GM08714 (cell line): ENCODE measurements at regions not wholly inside any gene's neighbourhood (a gene's known extent, or its start where the extent isn't known, plus 50 kb on each side); places are given as distances from the start of the nearest gene placed in this dataset.

Experiments
- H3K4me3 ChIP-seq: fragments of 200-500 bp; sonication (Bioruptor generic); 2 replicates; pipeline ENCODE4 v1.5.1; 2014; ENCODE audit warnings: mild to moderate bottlenecking, low read length, inconsistent platforms
- ZNF274 ChIP-seq: IDR thresholded peaks from 2 replicates; pipeline ENCODE4 v1.6.1; 2012; ENCODE audit warnings: mild to moderate bottlenecking, low read depth, low read length

GRCh38 chr5:71946343-71947030 is 160.8 kb upstream of the MAP1B start:
- no peak overlapping the region for H3K4me3 ChIP-seq
- no peak for TF ChIP-seq ZNF274

GRCh38 chr5:71948206-71948605 is 159.1 kb upstream of the MAP1B start:
- TF ChIP-seq ZNF274, result no peak
- no peak overlapping the region for H3K4me3 ChIP-seq

- TF ChIP-seq ZNF274, result no peak
- no peak overlapping the region for H3K4me3 ChIP-seq
These were observed 157.5 kb upstream of the MAP1B start for GRCh38 chr5:71949772-71950171.

- no peak for TF ChIP-seq ZNF274
- no peak overlapping the region for H3K4me3 ChIP-seq
These were observed 153.4 kb upstream of the MAP1B start for GRCh38 chr5:71953866-71954265.

- no peak for TF ChIP-seq ZNF274
- H3K4me3 ChIP-seq, result no peak overlapping the region
These were observed 152.9 kb upstream of the MAP1B start for GRCh38 chr5:71954329-71954728.

DNA sequence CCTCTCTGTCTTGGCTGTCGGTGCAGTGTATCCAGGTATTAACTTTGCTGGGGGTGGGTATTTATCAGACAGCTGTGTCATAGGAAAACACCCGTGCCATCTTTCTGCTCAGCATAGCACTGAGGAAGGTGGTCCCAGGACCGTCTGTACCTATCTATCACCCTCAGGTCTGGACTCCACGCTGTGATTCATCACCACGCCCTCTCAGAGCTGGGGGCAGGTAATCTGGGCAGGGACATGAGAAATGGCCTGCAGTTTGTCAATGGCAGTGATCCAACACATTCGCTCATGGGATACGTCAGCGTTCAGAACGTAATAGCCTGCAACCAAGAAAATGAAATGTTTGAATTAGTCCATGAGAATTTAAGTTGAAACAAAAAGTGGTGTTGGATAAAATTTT is 151.6 kb upstream of the MAP1B start:
- TF ChIP-seq ZNF274, result no peak
- no peak overlapping the region for H3K4me3 ChIP-seq

DNA sequence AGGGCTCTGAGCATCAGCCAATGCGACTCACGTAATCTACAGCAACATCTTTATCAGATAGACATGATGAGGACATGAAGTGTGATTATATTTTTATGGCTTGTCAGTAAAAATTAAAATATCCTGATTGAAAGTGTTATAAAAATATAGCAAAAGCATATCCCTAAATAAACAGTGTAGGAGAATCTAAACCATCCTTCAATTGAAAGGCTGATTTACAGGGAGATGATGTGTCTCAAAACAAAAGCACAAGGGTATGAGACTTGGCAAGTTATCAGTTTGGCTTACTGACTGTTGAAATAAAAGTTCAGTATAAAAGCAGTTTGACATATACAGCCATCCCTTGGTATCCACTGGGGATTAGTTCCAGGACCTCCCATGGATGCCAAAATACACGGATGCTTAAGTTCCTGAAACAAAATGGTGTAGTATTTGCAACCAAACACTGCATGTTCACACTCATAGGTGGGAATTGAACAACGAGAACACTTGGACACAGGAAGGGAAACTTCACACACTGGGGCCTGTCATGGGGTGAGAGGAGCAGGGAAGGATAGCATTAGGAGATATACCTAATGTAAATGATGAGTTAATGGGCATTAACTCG is 149.9 kb upstream of the MAP1B start:
- H3K4me3 ChIP-seq, result no peak overlapping the region
- TF ChIP-seq ZNF274, result no peak

DNA sequence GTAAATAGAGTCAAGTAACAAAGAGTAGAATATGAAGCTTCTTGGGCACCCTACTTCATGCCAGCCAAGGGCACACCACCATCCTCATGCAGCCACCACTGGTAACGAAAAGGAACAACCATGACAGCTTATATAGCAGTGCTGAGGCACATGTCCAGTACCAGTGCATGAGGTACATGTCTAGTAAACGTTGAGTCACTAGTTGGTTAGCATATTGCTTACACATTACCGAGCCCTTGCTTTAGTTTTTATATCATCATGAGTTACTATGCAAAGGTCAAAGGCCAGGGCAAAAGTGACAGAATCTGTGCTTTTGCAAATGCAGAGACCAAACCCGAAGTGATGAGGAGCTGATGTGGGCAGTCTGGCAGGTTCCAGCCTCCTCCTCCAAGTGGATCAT is 147.1 kb upstream of the MAP1B start:
- H3K4me3 ChIP-seq, result no peak overlapping the region
- TF ChIP-seq ZNF274, result no peak

DNA sequence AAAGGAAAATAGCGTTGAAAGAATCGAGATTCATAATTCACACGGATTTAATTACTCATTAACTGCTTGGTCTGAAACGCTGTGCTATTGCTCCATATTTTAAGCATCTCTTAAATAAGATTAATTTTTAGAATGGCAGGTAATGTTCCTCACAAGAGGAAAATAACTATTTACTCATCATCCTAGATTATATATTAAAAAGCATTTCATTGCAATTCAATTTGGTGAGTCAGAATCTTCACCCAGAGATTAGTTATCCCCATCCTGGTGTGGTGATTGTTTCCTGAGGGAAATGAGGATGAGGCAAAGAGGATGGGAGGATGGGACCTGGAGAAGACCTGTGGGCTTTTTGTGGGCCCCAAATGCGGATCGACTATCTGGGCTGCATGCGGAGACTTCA is 145.5 kb upstream of the MAP1B start:
- H3K4me3 ChIP-seq, result no peak overlapping the region
- TF ChIP-seq ZNF274, result no peak

GRCh38 chr5:71969460-71969859 is 137.8 kb upstream of the MAP1B start:
- no peak for TF ChIP-seq ZNF274

DNA sequence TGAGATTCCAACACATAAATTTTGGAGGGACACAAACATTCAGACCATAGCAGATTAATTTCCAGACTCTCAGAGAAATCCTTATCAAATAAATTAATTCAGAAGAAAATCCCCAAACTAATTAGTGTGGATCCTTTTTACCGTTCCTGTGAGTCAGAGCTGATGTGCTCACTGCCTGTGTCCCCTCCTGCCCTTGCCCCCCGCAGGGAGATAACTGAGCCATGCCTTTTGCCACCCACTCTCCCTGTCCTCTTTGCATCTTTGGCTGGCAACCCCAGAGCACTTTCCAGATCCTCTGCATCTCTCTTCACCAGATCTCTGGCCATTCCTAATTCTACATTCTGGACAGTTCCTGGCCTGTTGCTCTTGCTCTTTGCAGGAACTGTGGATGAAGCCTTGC is 135.4 kb upstream of the MAP1B start:
- TF ChIP-seq ZNF274, result no peak
- no peak overlapping the region for H3K4me3 ChIP-seq

More at GRCh38 chr5:71969460-71969859, 137.8 kb upstream of the MAP1B start:
- H3K4me3 ChIP-seq, result no peak overlapping the region

GRCh38 chr5:71972777-71973473 is 134.3 kb upstream of the MAP1B start:
- no peak overlapping the region for H3K4me3 ChIP-seq
- no peak for TF ChIP-seq ZNF274

DNA sequence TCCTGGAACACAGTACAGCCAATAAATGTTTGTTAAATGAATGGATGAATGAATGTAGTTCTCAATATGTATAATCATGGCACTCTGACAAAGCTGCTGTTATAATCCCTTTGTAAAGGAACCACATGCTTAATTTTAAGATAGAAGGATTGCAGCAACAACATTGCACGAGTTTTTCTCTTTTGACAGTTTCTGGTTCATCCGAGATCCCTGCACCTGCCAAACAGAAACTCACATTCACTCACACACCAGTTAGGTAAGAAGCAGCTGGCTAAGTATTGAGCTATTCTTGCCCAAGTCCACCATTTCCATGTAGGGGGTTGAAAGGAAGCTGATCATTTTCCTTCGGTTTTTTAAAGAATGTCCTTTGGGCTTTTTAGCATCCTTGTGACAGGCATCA is 133.7 kb upstream of the MAP1B start:
- TF ChIP-seq ZNF274, result no peak
- no peak overlapping the region for H3K4me3 ChIP-seq

DNA sequence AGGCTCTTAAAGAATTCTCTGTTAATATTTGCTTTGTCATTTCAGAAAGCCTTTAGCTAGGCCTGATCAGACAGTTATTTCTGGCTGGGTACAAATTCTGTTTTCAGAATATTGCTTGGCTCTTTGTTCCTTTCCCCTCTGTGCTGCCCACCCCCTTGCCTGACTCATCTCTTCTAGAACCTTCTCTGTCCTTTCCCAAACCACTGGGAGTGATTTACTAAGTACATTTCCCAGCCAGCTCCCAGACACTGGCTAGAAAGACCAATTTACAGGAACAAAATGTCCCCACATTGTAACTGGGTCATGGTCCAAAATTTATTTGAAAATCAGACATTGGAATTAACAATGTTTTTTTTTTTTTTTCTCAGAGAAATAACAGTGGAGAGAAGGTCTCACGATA is 133.1 kb upstream of the MAP1B start:
- H3K4me3 ChIP-seq, result no peak overlapping the region
- TF ChIP-seq ZNF274, result no peak

- H3K4me3 ChIP-seq, result no peak overlapping the region
- TF ChIP-seq ZNF274, result no peak
These were observed 132.7 kb upstream of the MAP1B start for GRCh38 chr5:71974622-71975021.

GRCh38 chr5:71976449-71976848 is 130.8 kb upstream of the MAP1B start:
- H3K4me3 ChIP-seq, result no peak overlapping the region

More at GRCh38 chr5:71976449-71976848, 130.8 kb upstream of the MAP1B start:
- no peak for TF ChIP-seq ZNF274
